HG03045 (cell line): ENCODE measurements at regions not wholly inside any gene's neighbourhood (a gene's known extent, or its start where the extent isn't known, plus 50 kb on each side); places are given as distances from the start of the nearest gene placed in this dataset.
"Not testable (repeated sequence)": the region's sequence is repeated elsewhere in the genome, so short reads cannot be mapped to it uniquely, and the experiment has no call there.

Experiments
- ATAC-seq: cut with Tn5 transposase; IDR thresholded peaks from one replicate; pipeline ENCODE4 v1.9.1; 2021; ENCODE audit warnings: mild to moderate bottlenecking, moderate library complexity; ENCODE audit not compliant: unreplicated experiment

GRCh38 chr2:82498777-82499443 lies 1960.2 kb downstream of the SUCLG1 start:
- no peak for ATAC-seq

GRCh38 chr2:82494739-82495138 lies 1964.3 kb downstream of the SUCLG1 start:
- ATAC-seq, result no peak

- no peak for ATAC-seq
These were observed 1967.5 kb downstream of the SUCLG1 start for GRCh38 chr2:82491591-82491990.

GRCh38 chr2:82487354-82487753 lies 1971.7 kb downstream of the SUCLG1 start:
- ATAC-seq, result no peak

- no peak for ATAC-seq
These were observed 1973.4 kb downstream of the SUCLG1 start for GRCh38 chr2:82485701-82486100.

- ATAC-seq, result no peak
These were observed 1977.9 kb downstream of the SUCLG1 start for GRCh38 chr2:82481207-82481606.

- no peak for ATAC-seq
These were observed 1980.4 kb downstream of the SUCLG1 start for GRCh38 chr2:82478641-82479040.

GRCh38 chr2:82476094-82476493 lies 1983.0 kb downstream of the SUCLG1 start:
- no peak for ATAC-seq

GRCh38 chr2:82428251-82428650 lies 2030.8 kb downstream of the SUCLG1 start:
- no peak for ATAC-seq

- no peak for ATAC-seq
These were observed 2047.1 kb downstream of the SUCLG1 start for GRCh38 chr2:82412021-82412420.

- ATAC-seq, result no peak
These were observed 2048.0 kb downstream of the SUCLG1 start for GRCh38 chr2:82411071-82411470.

GRCh38 chr2:82395531-82395930 lies 2063.5 kb downstream of the SUCLG1 start:
- ATAC-seq, result no peak

GRCh38 chr2:82391386-82391785 lies 2067.7 kb downstream of the SUCLG1 start:
- ATAC-seq, result no peak

GRCh38 chr2:82355622-82356021 lies 2051.1 kb upstream of the LRRTM1 start:
- no peak for ATAC-seq

- ATAC-seq, result no peak
These were observed 2041.4 kb upstream of the LRRTM1 start for GRCh38 chr2:82345910-82346309.

- no peak for ATAC-seq
These were observed 2040.1 kb upstream of the LRRTM1 start for GRCh38 chr2:82344670-82345069.

- no peak for ATAC-seq
These were observed 2037.8 kb upstream of the LRRTM1 start for GRCh38 chr2:82342356-82342755.

GRCh38 chr2:82340578-82341053 lies 2036.1 kb upstream of the LRRTM1 start:
- ATAC-seq, result no peak

GRCh38 chr2:82339805-82340204 lies 2035.3 kb upstream of the LRRTM1 start:
- no peak for ATAC-seq

- no peak for ATAC-seq
These were observed 2029.1 kb upstream of the LRRTM1 start for GRCh38 chr2:82333697-82334096.

- ATAC-seq, result no peak
These were observed 2025.6 kb upstream of the LRRTM1 start for GRCh38 chr2:82330155-82330554.

- not testable (repeated sequence) for ATAC-seq
These were observed 2021.7 kb upstream of the LRRTM1 start for GRCh38 chr2:82326180-82326767.

- no peak for ATAC-seq
These were observed 2015.7 kb upstream of the LRRTM1 start for GRCh38 chr2:82320296-82320695.
